ENCODE measurements at regions not wholly inside any gene's neighbourhood (a gene's known extent, or its start where the extent isn't known, plus 50 kb on each side); places are given as distances from the start of the nearest gene placed in this dataset.

DNA sequence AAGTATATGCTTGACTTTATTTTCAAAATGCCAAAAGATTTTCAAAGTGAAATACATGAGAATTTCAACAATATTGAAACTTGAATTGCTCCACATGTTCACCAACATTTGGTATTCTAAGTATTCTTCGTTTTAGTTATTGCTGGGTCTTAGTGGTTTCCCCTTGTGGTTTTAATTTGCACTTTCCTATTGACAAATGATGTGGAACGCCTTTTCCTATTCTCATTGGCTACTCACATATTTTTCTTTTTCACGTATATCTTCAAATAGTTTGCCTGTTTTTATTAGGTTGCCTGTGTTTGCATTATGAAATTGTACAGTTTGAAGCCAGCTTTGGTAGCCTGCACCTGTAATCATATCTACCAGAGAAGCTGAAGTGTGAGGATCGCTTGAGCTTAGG lies 405.7 kb upstream of the IRX2 start (continued):
- TF ChIP-seq ETS1 (IDR thresholded peaks at IDR 0.05) (no peak), ZNF114 (CRISPR knock-in tag; IDR thresholded peaks at IDR 0.05) (no peak), JUNB (IDR thresholded peaks at IDR 0.05; ENCODE audit: unreplicated experiment) (no peak)

DNA sequence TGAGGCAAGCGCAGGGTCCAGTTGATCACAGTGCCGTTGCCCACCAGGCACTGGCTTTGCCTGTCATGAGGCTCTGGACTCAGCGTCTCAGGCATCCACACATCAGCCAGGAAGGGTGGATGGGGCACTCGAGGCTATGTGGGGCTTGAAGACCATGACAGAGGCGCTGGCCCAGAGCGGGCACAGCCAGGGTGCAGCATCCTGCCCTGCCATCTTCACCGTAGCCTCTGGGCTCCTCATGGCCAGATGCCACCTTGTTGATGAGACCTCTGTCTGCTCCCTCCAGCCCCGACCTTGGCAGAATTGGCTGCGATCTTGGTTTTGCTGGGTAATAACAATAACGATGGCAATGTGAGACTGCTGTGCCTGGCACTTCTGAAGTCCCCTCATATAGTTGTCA lies 404.2 kb upstream of the IRX2 start:
- H3K4me1 Mint-ChIP-seq, result peaks cover 3% of the 10 kb centered on the region; the same call in 2 of the 3 replicates
- Histone ChIP-seq H4K20me1 (replicated peaks; ENCODE audit: insufficient read depth) (no peaks in the 10 kb centered on the region), H3K27ac (ENCODE audit: low read depth) (no peak overlapping the region), H3K4me3 (no peak overlapping the region), H3K4me1 (ENCODE audit: insufficient read depth) (no peaks in the 10 kb centered on the region), H3K4me2 (no peak overlapping the region), H3K79me2 (replicated peaks; ENCODE audit: insufficient read depth) (no peaks in the 10 kb centered on the region), H3F3A (replicated peaks; ENCODE audit: low read depth) (no peaks in the 10 kb centered on the region), H2AFZ (peak overlapping the region; percentile 11; the same call in 1 of the 2 replicates), H3K9me2 (ENCODE audit: insufficient read depth) (no peaks in the 10 kb centered on the region), H3K27me3 (ENCODE audit: insufficient read depth) (no peaks in the 10 kb centered on the region), H3K36me3 (ENCODE audit: insufficient read depth) (no peaks in the 10 kb centered on the region; the same call in 1 of the 2 replicates)
- no peaks in the 10 kb centered on the region for H3K36me3 Mint-ChIP-seq (ENCODE audit: low read depth)
- no peak overlapping the region for H3K27ac Mint-ChIP-seq
- H3K9me3 Mint-ChIP-seq, result no peaks in the 10 kb centered on the region; the same call in 1 of the 3 replicates
- TF ChIP-seq ETS1 (IDR thresholded peaks at IDR 0.05) (no peak), EZH2phosphoT487 (IDR thresholded peaks at IDR 0.05; ENCODE audit: unreplicated experiment) (no peak), STAT1 (IDR thresholded peaks at IDR 0.05; ENCODE audit: unreplicated experiment) (no peak), EZH2 (IDR thresholded peaks at IDR 0.05; ENCODE audit: low read depth, unreplicated experiment) (no peak), ZNF114 (CRISPR knock-in tag; IDR thresholded peaks at IDR 0.05) (no peak), JUNB (IDR thresholded peaks at IDR 0.05; ENCODE audit: unreplicated experiment) (no peak), ZNF331 (CRISPR knock-in tag; IDR thresholded peaks at IDR 0.05; ENCODE audit: low read depth) (no peak), NANOG (IDR thresholded peaks at IDR 0.05; ENCODE audit: borderline replicate concordance) (no peak), CTCF (conservative IDR thresholded peaks at IDR 0.05; ENCODE audit: low read depth in 2 of 2) (no peak)
- TF ChIP-seq, protein P1, sequence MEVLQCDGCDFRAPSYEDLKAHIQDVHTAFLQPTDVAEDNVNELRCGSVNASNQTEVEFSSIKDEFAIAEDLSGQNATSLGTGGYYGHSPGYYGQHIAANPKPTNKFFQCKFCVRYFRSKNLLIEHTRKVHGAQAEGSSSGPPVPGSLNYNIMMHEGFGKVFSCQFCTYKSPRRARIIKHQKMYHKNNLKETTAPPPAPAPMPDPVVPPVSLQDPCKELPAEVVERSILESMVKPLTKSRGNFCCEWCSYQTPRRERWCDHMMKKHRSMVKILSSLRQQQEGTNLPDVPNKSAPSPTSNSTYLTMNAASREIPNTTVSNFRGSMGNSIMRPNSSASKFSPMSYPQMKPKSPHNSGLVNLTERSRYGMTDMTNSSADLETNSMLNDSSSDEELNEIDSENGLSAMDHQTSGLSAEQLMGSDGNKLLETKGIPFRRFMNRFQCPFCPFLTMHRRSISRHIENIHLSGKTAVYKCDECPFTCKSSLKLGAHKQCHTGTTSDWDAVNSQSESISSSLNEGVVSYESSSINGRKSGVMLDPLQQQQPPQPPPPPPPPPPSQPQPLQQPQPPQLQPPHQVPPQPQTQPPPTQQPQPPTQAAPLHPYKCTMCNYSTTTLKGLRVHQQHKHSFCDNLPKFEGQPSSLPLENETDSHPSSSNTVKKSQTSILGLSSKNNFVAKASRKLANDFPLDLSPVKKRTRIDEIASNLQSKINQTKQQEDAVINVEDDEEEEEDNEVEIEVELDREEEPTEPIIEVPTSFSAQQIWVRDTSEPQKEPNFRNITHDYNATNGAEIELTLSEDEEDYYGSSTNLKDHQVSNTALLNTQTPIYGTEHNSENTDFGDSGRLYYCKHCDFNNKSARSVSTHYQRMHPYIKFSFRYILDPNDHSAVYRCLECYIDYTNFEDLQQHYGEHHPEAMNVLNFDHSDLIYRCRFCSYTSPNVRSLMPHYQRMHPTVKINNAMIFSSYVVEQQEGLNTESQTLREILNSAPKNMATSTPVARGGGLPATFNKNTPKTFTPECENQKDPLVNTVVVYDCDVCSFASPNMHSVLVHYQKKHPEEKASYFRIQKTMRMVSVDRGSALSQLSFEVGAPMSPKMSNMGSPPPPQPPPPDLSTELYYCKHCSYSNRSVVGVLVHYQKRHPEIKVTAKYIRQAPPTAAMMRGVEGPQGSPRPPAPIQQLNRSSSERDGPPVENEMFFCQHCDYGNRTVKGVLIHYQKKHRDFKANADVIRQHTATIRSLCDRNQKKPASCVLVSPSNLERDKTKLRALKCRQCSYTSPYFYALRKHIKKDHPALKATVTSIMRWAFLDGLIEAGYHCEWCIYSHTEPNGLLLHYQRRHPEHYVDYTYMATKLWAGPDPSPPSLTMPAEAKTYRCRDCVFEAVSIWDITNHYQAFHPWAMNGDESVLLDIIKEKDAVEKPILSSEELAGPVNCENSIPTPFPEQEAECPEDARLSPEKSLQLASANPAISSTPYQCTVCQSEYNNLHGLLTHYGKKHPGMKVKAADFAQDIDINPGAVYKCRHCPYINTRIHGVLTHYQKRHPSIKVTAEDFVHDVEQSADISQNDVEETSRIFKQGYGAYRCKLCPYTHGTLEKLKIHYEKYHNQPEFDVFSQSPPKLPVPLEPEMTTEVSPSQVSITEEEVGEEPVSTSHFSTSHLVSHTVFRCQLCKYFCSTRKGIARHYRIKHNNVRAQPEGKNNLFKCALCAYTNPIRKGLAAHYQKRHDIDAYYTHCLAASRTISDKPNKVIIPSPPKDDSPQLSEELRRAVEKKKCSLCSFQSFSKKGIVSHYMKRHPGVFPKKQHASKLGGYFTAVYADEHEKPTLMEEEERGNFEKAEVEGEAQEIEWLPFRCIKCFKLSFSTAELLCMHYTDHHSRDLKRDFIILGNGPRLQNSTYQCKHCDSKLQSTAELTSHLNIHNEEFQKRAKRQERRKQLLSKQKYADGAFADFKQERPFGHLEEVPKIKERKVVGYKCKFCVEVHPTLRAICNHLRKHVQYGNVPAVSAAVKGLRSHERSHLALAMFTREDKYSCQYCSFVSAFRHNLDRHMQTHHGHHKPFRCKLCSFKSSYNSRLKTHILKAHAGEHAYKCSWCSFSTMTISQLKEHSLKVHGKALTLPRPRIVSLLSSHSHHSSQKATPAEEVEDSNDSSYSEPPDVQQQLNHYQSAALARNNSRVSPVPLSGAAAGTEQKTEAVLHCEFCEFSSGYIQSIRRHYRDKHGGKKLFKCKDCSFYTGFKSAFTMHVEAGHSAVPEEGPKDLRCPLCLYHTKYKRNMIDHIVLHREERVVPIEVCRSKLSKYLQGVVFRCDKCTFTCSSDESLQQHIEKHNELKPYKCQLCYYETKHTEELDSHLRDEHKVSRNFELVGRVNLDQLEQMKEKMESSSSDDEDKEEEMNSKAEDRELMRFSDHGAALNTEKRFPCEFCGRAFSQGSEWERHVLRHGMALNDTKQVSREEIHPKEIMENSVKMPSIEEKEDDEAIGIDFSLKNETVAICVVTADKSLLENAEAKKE (CRISPR knock-in tag; IDR thresholded peaks at IDR 0.05), result no peak
- TF ChIP-seq, protein P2, sequence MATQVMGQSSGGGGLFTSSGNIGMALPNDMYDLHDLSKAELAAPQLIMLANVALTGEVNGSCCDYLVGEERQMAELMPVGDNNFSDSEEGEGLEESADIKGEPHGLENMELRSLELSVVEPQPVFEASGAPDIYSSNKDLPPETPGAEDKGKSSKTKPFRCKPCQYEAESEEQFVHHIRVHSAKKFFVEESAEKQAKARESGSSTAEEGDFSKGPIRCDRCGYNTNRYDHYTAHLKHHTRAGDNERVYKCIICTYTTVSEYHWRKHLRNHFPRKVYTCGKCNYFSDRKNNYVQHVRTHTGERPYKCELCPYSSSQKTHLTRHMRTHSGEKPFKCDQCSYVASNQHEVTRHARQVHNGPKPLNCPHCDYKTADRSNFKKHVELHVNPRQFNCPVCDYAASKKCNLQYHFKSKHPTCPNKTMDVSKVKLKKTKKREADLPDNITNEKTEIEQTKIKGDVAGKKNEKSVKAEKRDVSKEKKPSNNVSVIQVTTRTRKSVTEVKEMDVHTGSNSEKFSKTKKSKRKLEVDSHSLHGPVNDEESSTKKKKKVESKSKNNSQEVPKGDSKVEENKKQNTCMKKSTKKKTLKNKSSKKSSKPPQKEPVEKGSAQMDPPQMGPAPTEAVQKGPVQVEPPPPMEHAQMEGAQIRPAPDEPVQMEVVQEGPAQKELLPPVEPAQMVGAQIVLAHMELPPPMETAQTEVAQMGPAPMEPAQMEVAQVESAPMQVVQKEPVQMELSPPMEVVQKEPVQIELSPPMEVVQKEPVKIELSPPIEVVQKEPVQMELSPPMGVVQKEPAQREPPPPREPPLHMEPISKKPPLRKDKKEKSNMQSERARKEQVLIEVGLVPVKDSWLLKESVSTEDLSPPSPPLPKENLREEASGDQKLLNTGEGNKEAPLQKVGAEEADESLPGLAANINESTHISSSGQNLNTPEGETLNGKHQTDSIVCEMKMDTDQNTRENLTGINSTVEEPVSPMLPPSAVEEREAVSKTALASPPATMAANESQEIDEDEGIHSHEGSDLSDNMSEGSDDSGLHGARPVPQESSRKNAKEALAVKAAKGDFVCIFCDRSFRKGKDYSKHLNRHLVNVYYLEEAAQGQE (IDR thresholded peaks at IDR 0.05; ENCODE audit: unreplicated experiment), result no peak
- H3K27me3 Mint-ChIP-seq (ENCODE audit: insufficient read depth, low read depth, poor library complexity), result peaks cover 5% of the 10 kb centered on the region
- no peak overlapping the region for H3K4me3 Mint-ChIP-seq
- DNase-seq (ENCODE audit: low spot score), result no peak
- no peak for ATAC-seq
